ENCODE measurements at regions not wholly inside any gene's neighbourhood (a gene's known extent, or its start where the extent isn't known, plus 50 kb on each side); places are given as distances from the start of the nearest gene placed in this dataset.

DNA sequence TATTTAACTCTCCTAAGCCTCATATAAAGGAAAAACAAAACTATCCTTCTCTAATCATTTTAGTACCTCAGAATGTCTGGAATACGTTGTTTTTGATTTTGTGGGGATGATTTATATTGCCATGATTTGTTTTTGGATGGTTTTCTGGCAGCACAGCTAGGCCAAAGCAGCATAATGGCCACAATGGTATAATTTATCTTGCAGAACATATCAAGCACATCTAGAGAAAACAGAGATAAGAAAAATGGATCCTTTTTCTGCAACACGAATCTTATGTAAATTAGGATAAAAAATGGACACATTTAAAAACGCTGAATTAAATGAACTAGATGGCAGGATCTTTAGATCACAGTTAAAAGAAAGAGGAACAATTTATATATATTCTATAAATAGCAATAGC, 269.9 kb upstream of the FAT4 start:
- no peak for TF ChIP-seq KDM5A (IDR thresholded peaks at IDR 0.05; ENCODE audit: low read length)
- TF ChIP-seq MAFK (IDR thresholded peaks at IDR 0.05; ENCODE audit: low read depth, low read length), result no peak
- TF ChIP-seq BCL11A (IDR thresholded peaks at IDR 0.05; ENCODE audit: low read depth in 2 of 2, low read length in 2 of 2), result no peak
- no peak for TF ChIP-seq CEBPB (IDR thresholded peaks at IDR 0.05; ENCODE audit: low read depth, low read length)
- TF ChIP-seq TAF1 (IDR thresholded peaks at IDR 0.05; ENCODE audit: low read depth, low read length), result no peak
- TF ChIP-seq, protein P1, sequence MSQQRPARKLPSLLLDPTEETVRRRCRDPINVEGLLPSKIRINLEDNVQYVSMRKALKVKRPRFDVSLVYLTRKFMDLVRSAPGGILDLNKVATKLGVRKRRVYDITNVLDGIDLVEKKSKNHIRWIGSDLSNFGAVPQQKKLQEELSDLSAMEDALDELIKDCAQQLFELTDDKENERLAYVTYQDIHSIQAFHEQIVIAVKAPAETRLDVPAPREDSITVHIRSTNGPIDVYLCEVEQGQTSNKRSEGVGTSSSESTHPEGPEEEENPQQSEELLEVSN (IDR thresholded peaks at IDR 0.05), result no peak
- TF ChIP-seq, protein P2, sequence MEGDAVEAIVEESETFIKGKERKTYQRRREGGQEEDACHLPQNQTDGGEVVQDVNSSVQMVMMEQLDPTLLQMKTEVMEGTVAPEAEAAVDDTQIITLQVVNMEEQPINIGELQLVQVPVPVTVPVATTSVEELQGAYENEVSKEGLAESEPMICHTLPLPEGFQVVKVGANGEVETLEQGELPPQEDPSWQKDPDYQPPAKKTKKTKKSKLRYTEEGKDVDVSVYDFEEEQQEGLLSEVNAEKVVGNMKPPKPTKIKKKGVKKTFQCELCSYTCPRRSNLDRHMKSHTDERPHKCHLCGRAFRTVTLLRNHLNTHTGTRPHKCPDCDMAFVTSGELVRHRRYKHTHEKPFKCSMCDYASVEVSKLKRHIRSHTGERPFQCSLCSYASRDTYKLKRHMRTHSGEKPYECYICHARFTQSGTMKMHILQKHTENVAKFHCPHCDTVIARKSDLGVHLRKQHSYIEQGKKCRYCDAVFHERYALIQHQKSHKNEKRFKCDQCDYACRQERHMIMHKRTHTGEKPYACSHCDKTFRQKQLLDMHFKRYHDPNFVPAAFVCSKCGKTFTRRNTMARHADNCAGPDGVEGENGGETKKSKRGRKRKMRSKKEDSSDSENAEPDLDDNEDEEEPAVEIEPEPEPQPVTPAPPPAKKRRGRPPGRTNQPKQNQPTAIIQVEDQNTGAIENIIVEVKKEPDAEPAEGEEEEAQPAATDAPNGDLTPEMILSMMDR (IDR thresholded peaks at IDR 0.05; ENCODE audit: control extremely low read depth in 1 of 3, insufficient read depth in 1 of 3, low read depth in 1 of 3, low read length in 3 of 3), result no peak
- no peak for TF ChIP-seq EP300 (IDR thresholded peaks at IDR 0.05; ENCODE audit: borderline replicate concordance in 1 of 2, low read depth in 2 of 2, low read length in 2 of 2)
- no peak for TF ChIP-seq SRF (IDR thresholded peaks at IDR 0.05; ENCODE audit: low read depth, low read length)
- no peak for TF ChIP-seq KDM1A (IDR thresholded peaks at IDR 0.05; ENCODE audit: borderline replicate concordance, low read length)
- no peak for TF ChIP-seq POLR2A (IDR thresholded peaks at IDR 0.05; ENCODE audit: control extremely low read depth in 1 of 2, low read depth in 2 of 2, low read length in 2 of 2)

Data from H1 (cell line).